ENCODE measurements at regions not wholly inside any gene's neighbourhood (a gene's known extent, or its start where the extent isn't known, plus 50 kb on each side); places are given as distances from the start of the nearest gene placed in this dataset.

DNA sequence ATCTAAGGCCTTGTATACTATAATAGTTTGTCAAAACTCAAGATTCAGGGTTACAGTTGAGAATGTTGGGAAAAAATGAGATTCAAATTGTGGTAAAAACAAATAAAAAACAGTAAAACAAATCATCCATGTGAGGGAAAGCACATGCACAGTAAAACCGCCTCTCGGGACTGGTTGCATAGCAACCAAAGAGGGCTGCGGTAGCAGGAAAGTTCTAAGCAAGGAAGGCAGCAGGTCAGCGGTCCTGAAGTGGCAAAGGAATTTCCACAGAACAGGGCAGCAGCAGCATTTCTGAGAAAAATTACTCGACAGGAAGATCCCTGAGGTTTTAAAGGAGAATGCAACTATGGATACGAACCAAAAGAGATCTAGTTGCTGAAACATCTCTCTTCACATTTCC, 93.7 kb downstream of the DYNAP start:
- TF ChIP-seq, protein P1, sequence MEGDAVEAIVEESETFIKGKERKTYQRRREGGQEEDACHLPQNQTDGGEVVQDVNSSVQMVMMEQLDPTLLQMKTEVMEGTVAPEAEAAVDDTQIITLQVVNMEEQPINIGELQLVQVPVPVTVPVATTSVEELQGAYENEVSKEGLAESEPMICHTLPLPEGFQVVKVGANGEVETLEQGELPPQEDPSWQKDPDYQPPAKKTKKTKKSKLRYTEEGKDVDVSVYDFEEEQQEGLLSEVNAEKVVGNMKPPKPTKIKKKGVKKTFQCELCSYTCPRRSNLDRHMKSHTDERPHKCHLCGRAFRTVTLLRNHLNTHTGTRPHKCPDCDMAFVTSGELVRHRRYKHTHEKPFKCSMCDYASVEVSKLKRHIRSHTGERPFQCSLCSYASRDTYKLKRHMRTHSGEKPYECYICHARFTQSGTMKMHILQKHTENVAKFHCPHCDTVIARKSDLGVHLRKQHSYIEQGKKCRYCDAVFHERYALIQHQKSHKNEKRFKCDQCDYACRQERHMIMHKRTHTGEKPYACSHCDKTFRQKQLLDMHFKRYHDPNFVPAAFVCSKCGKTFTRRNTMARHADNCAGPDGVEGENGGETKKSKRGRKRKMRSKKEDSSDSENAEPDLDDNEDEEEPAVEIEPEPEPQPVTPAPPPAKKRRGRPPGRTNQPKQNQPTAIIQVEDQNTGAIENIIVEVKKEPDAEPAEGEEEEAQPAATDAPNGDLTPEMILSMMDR (IDR thresholded peaks at IDR 0.05): no peak
- TF ChIP-seq EP300 (IDR thresholded peaks at IDR 0.05): no peak

All from tibial nerve (tissue), 4 donors.